ENCODE measurements at regions not wholly inside any gene's neighbourhood (a gene's known extent, or its start where the extent isn't known, plus 50 kb on each side); places are given as distances from the start of the nearest gene placed in this dataset.

- DNase-seq = no peak
Measured at GRCh38 chr4:23660865-23661264, 229.0 kb downstream of the PPARGC1A start.

- DNase-seq = no peak
Measured at GRCh38 chr4:23654791-23655190, 235.1 kb downstream of the PPARGC1A start.

GRCh38 chr4:23648854-23649596 is 240.8 kb downstream of the PPARGC1A start:
- DNase-seq = no peak

GRCh38 chr4:23635468-23635867 is 254.4 kb downstream of the PPARGC1A start:
- no peak for DNase-seq

- DNase-seq = no peak
Measured at GRCh38 chr4:23631255-23631950, 258.4 kb downstream of the PPARGC1A start.

GRCh38 chr4:23630110-23630509 is 259.7 kb downstream of the PPARGC1A start:
- no peak for DNase-seq

- no peak for DNase-seq
Measured at GRCh38 chr4:23629421-23629820, 260.4 kb downstream of the PPARGC1A start.

GRCh38 chr4:23614284-23614892 is 275.5 kb downstream of the PPARGC1A start:
- no peak for DNase-seq

GRCh38 chr4:23613782-23614181 is 276.1 kb downstream of the PPARGC1A start:
- DNase-seq = no peak

GRCh38 chr4:23602720-23603119 is 287.1 kb downstream of the PPARGC1A start:
- DNase-seq = no peak

- DNase-seq = no peak
Measured at GRCh38 chr4:23594125-23594524, 295.7 kb downstream of the PPARGC1A start.

- no peak for DNase-seq
Measured at GRCh38 chr4:23590431-23590830, 299.4 kb downstream of the PPARGC1A start.

- no peak for DNase-seq
Measured at GRCh38 chr4:23584024-23584423, 305.8 kb downstream of the PPARGC1A start.

- no peak for DNase-seq
Measured at GRCh38 chr4:23582671-23583070, 307.2 kb downstream of the PPARGC1A start.

- DNase-seq = no peak
Measured at GRCh38 chr4:23579166-23579565, 310.7 kb downstream of the PPARGC1A start.

- no peak for DNase-seq
Measured at GRCh38 chr4:23577398-23577797, 312.4 kb downstream of the PPARGC1A start.

GRCh38 chr4:23572382-23572781 is 317.5 kb downstream of the PPARGC1A start:
- no peak for DNase-seq

GRCh38 chr4:23567338-23567737 is 322.5 kb downstream of the PPARGC1A start:
- no peak for DNase-seq

GRCh38 chr4:23560748-23561147 is 329.1 kb downstream of the PPARGC1A start:
- DNase-seq = no peak

- DNase-seq = no peak
Measured at GRCh38 chr4:23558101-23558500, 331.7 kb downstream of the PPARGC1A start.

- no peak for DNase-seq
Measured at GRCh38 chr4:23547601-23548000, 342.2 kb downstream of the PPARGC1A start.

GRCh38 chr4:23547096-23547495 is 342.8 kb downstream of the PPARGC1A start:
- no peak for DNase-seq

- no peak for DNase-seq
Measured at GRCh38 chr4:23539969-23540569, 349.8 kb downstream of the PPARGC1A start.

- DNase-seq = no peak
Measured at GRCh38 chr4:23533859-23534258, 356.0 kb downstream of the PPARGC1A start.

Measured in CD4-positive, alpha-beta T cell treated with Interferon alpha-2 for 1 hour (primary cell).